NCI-H345 treated with DMSO at 0.1 percent for 48 hours (cell line): ENCODE measurements at regions not wholly inside any gene's neighbourhood (a gene's known extent, or its start where the extent isn't known, plus 50 kb on each side); places are given as distances from the start of the nearest gene placed in this dataset.
A peak's percentile ranks its signal among the peaks of the same experiment; 100 is the strongest.

Experiments
- DNase-seq: peaks from one replicate; lab custom pipeline; 2025; ENCODE audit not compliant: unreplicated experiment; lab: John Stamatoyannopoulos, UW

- no peak for DNase-seq
Measured at GRCh38 chr22:48585916-48586798, 1241.5 kb downstream of the BRD1 start.

- DNase-seq = no peak
Measured at GRCh38 chr22:48584170-48584569, 1243.5 kb downstream of the BRD1 start.

- no peak for DNase-seq
Measured at GRCh38 chr22:48581796-48582469, 1245.7 kb downstream of the BRD1 start.

- no peak for DNase-seq
Measured at GRCh38 chr22:48581205-48581766, 1246.4 kb downstream of the BRD1 start.

GRCh38 chr22:48580481-48580970 is 1247.1 kb downstream of the BRD1 start:
- DNase-seq = no peak

GRCh38 chr22:48579928-48580309 is 1247.8 kb downstream of the BRD1 start:
- DNase-seq = no peak

GRCh38 chr22:48579043-48579927 is 1248.4 kb downstream of the BRD1 start:
- DNase-seq = no peak

GRCh38 chr22:48578138-48579042 is 1249.3 kb downstream of the BRD1 start:
- DNase-seq = no peak

- no peak for DNase-seq
Measured at GRCh38 chr22:48577691-48578090, 1250.0 kb downstream of the BRD1 start.

GRCh38 chr22:48577014-48577690 is 1250.5 kb downstream of the BRD1 start:
- no peak for DNase-seq

GRCh38 chr22:48576333-48577013 is 1251.2 kb downstream of the BRD1 start:
- no peak for DNase-seq

- no peak for DNase-seq
Measured at GRCh38 chr22:48575618-48576332, 1251.9 kb downstream of the BRD1 start.

- peak; percentile 38 for DNase-seq
Measured at GRCh38 chr22:48574776-48575617, 1252.7 kb downstream of the BRD1 start.

- no peak for DNase-seq
Measured at GRCh38 chr22:48573766-48574165, 1253.9 kb downstream of the BRD1 start.

- DNase-seq = no peak
Measured at GRCh38 chr22:48572951-48573350, 1254.7 kb downstream of the BRD1 start.

GRCh38 chr22:48570912-48571311 is 1256.8 kb downstream of the BRD1 start:
- DNase-seq = no peak
